ENCODE measurements at regions not wholly inside any gene's neighbourhood (a gene's known extent, or its start where the extent isn't known, plus 50 kb on each side); places are given as distances from the start of the nearest gene placed in this dataset.

DNA sequence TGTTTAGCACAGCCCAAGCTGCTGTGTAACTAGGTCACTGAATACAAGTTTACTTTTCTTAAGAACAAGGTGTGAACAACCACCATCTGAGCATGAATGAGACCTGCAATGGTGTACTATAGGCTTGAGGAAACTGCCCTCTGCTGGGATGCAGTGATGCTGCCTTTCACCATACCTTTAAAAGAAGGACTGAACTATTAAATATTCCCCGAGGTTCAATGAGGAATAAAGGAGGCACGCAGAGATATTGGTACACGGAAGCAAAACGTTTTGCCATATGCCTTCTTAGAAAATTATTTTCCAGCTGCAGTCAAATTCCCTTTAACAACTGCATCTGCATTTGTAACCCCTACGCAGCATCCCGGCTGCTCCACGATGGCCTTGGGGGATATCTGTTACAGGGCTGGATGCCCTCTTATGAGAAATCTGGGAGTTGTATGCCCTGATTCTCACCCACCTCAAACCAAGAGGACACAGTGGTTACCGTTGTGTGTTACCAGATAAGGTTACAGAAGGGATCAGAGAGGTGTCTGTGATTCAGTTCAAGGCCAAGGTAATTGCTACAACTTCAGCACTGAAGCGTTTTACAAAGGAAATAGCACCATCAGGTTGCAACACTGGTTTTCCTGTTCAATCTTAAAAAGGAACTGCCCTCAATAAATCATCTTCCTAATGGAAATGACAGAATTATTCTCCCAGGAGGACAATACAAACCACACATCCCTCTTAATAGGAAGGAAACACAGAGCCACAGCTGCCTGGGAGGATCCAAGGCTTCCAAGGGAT lies 470.5 kb downstream of the LTN1 start:
- ATAC-seq (ENCODE audit: insufficient number of reproducible peaks, low FRiP score, low read depth) (no peak), DNase-seq (ENCODE audit: low spot score) (no peak)
- H3K4me1 ChIP-seq (ENCODE audit: control insufficient read depth in 1 of 2, low read depth in 2 of 2) = peaks cover 0 to 3% of the 10 kb centered on the region in 2 donors
- no peak overlapping the region for H3K27ac ChIP-seq
- H3K9me3 ChIP-seq = no peaks in the 10 kb centered on the region
- H3K27me3 ChIP-seq (replicated peaks; ENCODE audit: insufficient read depth) = no peaks in the 10 kb centered on the region
- H3K4me3 ChIP-seq = no peak overlapping the region
- no peak for TF ChIP-seq CTCF (IDR thresholded peaks at IDR 0.05)
- H3K36me3 ChIP-seq = no peaks in the 10 kb centered on the region

DNA sequence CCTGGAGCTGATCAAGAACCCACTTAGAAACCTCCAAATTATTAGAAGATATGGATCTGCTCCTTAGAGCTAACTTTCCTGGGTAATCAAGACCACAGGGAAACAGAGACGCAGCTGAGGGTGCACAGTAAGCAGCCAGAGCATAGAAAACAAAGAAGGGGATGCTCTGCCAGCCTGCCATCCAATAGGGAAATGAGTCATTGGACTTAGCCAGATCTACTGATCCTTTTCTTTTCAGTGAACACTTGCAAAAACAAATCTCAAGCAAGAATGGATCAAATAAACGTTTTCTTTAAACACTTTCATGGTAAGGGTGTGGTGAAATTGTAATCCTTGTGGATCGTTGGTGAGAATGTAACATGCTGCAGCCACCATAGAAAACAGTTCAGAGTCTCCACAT lies 474.0 kb downstream of the LTN1 start:
- H3K36me3 ChIP-seq = no peaks in the 10 kb centered on the region
- TF ChIP-seq CTCF (IDR thresholded peaks at IDR 0.05) = no peak
- H3K27me3 ChIP-seq (replicated peaks; ENCODE audit: insufficient read depth) = no peaks in the 10 kb centered on the region
- H3K27ac ChIP-seq = no peak overlapping the region
- no peak overlapping the region for H3K4me3 ChIP-seq
- ATAC-seq (ENCODE audit: insufficient number of reproducible peaks, low FRiP score, low read depth) = no peak
- DNase-seq (ENCODE audit: low spot score) = no peak
- H3K4me1 ChIP-seq (ENCODE audit: control insufficient read depth in 1 of 2, low read depth in 2 of 2) = peaks cover 3 to 9% of the 10 kb centered on the region in 2 donors
- H3K9me3 ChIP-seq = no peaks in the 10 kb centered on the region

- DNase-seq (ENCODE audit: low spot score) (no peak), ATAC-seq (ENCODE audit: insufficient number of reproducible peaks, low FRiP score, low read depth) (no peak)
- Histone ChIP-seq H3K36me3 (no peaks in the 10 kb centered on the region), H3K9me3 (no peaks in the 10 kb centered on the region), H3K4me1 (ENCODE audit: control insufficient read depth in 1 of 2, low read depth in 2 of 2) (peaks cover 0 to 9% of the 10 kb centered on the region in 2 donors), H3K27me3 (replicated peaks; ENCODE audit: insufficient read depth) (no peaks in the 10 kb centered on the region), H3K4me3 (no peak overlapping the region), H3K27ac (no peak overlapping the region)
- peak; percentile 28 for TF ChIP-seq CTCF (IDR thresholded peaks at IDR 0.05)
Measured at GRCh38 chr21:28516991-28517592, 475.6 kb downstream of the LTN1 start.

DNA sequence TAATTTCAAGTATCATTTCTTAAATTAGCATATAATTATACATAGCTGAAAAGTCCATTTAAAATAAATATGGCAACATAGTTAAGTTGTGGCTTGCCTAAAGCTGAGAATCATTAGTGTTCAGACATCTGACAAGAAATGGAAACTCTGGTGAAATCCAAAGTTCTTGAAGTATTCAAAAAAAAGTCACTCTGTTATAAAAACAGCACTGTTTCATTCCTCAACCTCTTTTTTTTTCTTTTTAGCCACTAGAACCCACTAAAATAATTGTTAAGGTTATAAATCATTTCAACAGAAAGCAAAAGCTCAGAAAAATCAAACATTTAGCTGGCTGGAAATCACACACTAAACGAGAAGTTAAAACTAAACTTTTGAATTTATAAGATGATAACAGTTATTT lies 476.7 kb downstream of the LTN1 start:
- H3K9me3 ChIP-seq = no peaks in the 10 kb centered on the region
- DNase-seq (ENCODE audit: low spot score) (no peak), ATAC-seq (ENCODE audit: insufficient number of reproducible peaks, low FRiP score, low read depth) (no peak)
- peaks cover 0 to 9% of the 10 kb centered on the region in 2 donors for H3K4me1 ChIP-seq (ENCODE audit: control insufficient read depth in 1 of 2, low read depth in 2 of 2)
- H3K4me3 ChIP-seq = no peak overlapping the region
- no peaks in the 10 kb centered on the region for H3K36me3 ChIP-seq
- no peaks in the 10 kb centered on the region for H3K27me3 ChIP-seq (replicated peaks; ENCODE audit: insufficient read depth)
- TF ChIP-seq CTCF (IDR thresholded peaks at IDR 0.05) = no peak
- peak overlapping the region in 1 of 2 donors; percentile 23 for H3K27ac ChIP-seq

- ATAC-seq (ENCODE audit: insufficient number of reproducible peaks, low FRiP score, low read depth) (no peak), DNase-seq (ENCODE audit: low spot score) (no peak)
- TF ChIP-seq CTCF (IDR thresholded peaks at IDR 0.05) = no peak
Measured at GRCh38 chr21:28513428-28513827, 479.2 kb downstream of the LTN1 start.

More at GRCh38 chr21:28513428-28513827, 479.2 kb downstream of the LTN1 start:
- no peaks in the 10 kb centered on the region for H3K27me3 ChIP-seq (replicated peaks; ENCODE audit: insufficient read depth)
- H3K4me1 ChIP-seq (ENCODE audit: control insufficient read depth in 1 of 2, low read depth in 2 of 2) = peaks cover 0 to 9% of the 10 kb centered on the region in 2 donors
- no peak overlapping the region for H3K4me3 ChIP-seq
- no peak overlapping the region for H3K27ac ChIP-seq
- H3K9me3 ChIP-seq = no peaks in the 10 kb centered on the region
- H3K36me3 ChIP-seq = no peaks in the 10 kb centered on the region

All from thoracic aorta (tissue), 2 donors.